ENCODE measurements at regions not wholly inside any gene's neighbourhood (a gene's known extent, or its start where the extent isn't known, plus 50 kb on each side); places are given as distances from the start of the nearest gene placed in this dataset.

DNA sequence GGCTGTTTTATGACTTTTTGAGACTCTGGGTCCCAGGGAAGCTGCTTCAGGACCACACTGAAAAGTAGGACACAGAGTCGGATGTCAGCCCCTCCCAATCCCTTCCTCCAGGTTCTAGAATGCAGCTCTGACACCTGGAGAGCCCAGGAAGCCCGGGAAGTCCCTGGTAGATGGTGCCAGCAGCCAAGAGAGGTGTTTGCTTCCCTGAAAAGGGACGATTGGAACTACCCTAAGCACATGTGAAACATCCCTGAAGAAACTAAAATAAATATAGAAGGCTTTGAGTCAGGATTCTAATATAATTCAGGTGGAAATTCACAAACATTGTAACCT lies 163.2 kb upstream of the CYRIA start:
- H3K9me3 Mint-ChIP-seq: no peaks in the 10 kb centered on the region
- no peak overlapping the region for H3K4me3 Mint-ChIP-seq
- H3K36me3 Mint-ChIP-seq (ENCODE audit: insufficient read depth in 1 of 3, low read depth in 3 of 3): no peaks in the 10 kb centered on the region
- WGBS (ENCODE audit: extremely low coverage, insufficient read length, low lambda C conversion rate): no CpG with 5 or more reads among the region's 3 CpGs
- peaks cover 4% of the 10 kb centered on the region in 2 experiments; a peak in 1 of 4 replicates for H3K4me1 Mint-ChIP-seq
- H3K23ac ChIP-seq (ENCODE audit: insufficient read length, low read depth, low read length): no peak overlapping the region
- H4K20me1 ChIP-seq (ENCODE audit: control insufficient read depth, insufficient read depth, insufficient read length): no peaks in the 10 kb centered on the region
- no peak overlapping the region for H2AK5ac ChIP-seq (ENCODE audit: insufficient read length, low read length)
- H3K56ac ChIP-seq (ENCODE audit: insufficient read length, low read depth, low read length): no peak overlapping the region
- H3K27ac Mint-ChIP-seq: peak overlapping the region in 1 of 3 experiments; percentile 78; a peak in 1 of 7 replicates
- no peaks in the 10 kb centered on the region for H3K27me3 Mint-ChIP-seq (ENCODE audit: low read depth)
- TF ChIP-seq, protein P1, sequence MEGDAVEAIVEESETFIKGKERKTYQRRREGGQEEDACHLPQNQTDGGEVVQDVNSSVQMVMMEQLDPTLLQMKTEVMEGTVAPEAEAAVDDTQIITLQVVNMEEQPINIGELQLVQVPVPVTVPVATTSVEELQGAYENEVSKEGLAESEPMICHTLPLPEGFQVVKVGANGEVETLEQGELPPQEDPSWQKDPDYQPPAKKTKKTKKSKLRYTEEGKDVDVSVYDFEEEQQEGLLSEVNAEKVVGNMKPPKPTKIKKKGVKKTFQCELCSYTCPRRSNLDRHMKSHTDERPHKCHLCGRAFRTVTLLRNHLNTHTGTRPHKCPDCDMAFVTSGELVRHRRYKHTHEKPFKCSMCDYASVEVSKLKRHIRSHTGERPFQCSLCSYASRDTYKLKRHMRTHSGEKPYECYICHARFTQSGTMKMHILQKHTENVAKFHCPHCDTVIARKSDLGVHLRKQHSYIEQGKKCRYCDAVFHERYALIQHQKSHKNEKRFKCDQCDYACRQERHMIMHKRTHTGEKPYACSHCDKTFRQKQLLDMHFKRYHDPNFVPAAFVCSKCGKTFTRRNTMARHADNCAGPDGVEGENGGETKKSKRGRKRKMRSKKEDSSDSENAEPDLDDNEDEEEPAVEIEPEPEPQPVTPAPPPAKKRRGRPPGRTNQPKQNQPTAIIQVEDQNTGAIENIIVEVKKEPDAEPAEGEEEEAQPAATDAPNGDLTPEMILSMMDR (conservative IDR thresholded peaks at IDR 0.05): no peak
- H3K23me2 ChIP-seq (ENCODE audit: insufficient read length, low read depth, low read length, poor library complexity, severe bottlenecking): no peaks in the 10 kb centered on the region
- H3K4ac ChIP-seq (ENCODE audit: low read depth, low read length): no peak overlapping the region
- H4K8ac ChIP-seq (replicated peaks; ENCODE audit: insufficient read length, low read depth, low read length): no peak overlapping the region
- no peak overlapping the region for H4K91ac ChIP-seq (ENCODE audit: insufficient read length, low read depth, low read length)
- H3K4me1 ChIP-seq (ENCODE audit: insufficient read depth, low read length): no peaks in the 10 kb centered on the region
- H2BK15ac ChIP-seq (ENCODE audit: low read depth, low read length): no peak overlapping the region
- H3K4me2 ChIP-seq (ENCODE audit: insufficient read depth, insufficient read length, low read length): no peak overlapping the region
- no peak overlapping the region for H3T11ph ChIP-seq (ENCODE audit: low read length)
- no peaks in the 10 kb centered on the region for H3K9me3 ChIP-seq (ENCODE audit: control insufficient read depth, low read depth, low read length)
- no peak overlapping the region for H3K18ac ChIP-seq (ENCODE audit: insufficient read length, low read depth, low read length)
- H3K9ac ChIP-seq (ENCODE audit: extremely low read depth, insufficient read length, low read length): no peak overlapping the region
- no peak overlapping the region for H4K5ac ChIP-seq (ENCODE audit: insufficient read length, low read depth, low read length)
- no peak overlapping the region for H3K14ac ChIP-seq (ENCODE audit: insufficient read depth, low read length)
- no peak overlapping the region for H2BK12ac ChIP-seq (ENCODE audit: insufficient read length, low read depth, low read length)
- H2BK5ac ChIP-seq (ENCODE audit: insufficient read length, low read length): no peak overlapping the region
- peak; percentile 31 for DNase-seq
- no peaks in the 10 kb centered on the region for H3K79me1 ChIP-seq (ENCODE audit: insufficient read depth, low read depth, low read length, poor library complexity, severe bottlenecking)
- H3K79me2 ChIP-seq (ENCODE audit: insufficient read depth, low read length): no peaks in the 10 kb centered on the region
- no peak overlapping the region for H3K27ac ChIP-seq (ENCODE audit: insufficient read length, low read depth, low read length)
- H2AFZ ChIP-seq (ENCODE audit: low read length): no peak overlapping the region
- no peak overlapping the region for H2BK20ac ChIP-seq (ENCODE audit: low read depth, low read length, poor library complexity, severe bottlenecking)
- no peak overlapping the region for H2BK120ac ChIP-seq (ENCODE audit: low read depth, low read length, poor library complexity, severe bottlenecking)
- no peaks in the 10 kb centered on the region for H3K27me3 ChIP-seq (ENCODE audit: insufficient read depth, low read length)

Data from H9 (cell line).